Right lobe of liver (tissue), 6 donors: ENCODE measurements at regions not wholly inside any gene's neighbourhood (a gene's known extent, or its start where the extent isn't known, plus 50 kb on each side); places are given as distances from the start of the nearest gene placed in this dataset.
A peak's percentile ranks its signal among the peaks of the same experiment; 100 is the strongest.

Experiments used
- ATAC-seq, 4 donors: fragments of 200-7000 bp; cut with Tn5 transposase; one replicate each; pipeline ENCODE4 v1.9.1; 2020; ENCODE audit warnings: mild to moderate bottlenecking in 4 of 4, moderate library complexity in 4 of 4
- DNase-seq, 3 donors: peaks; one replicate each; pipeline ENCODE4 v3.0.0-alpha.2; 2020
- H3K27ac ChIP-seq, 3 donors: fragments of 200-600 bp; one replicate each; pipeline ENCODE4 v1.8.0; 2022
- H3K27me3 ChIP-seq, 2 donors: fragments of 200-600 bp; one replicate each; pipeline ENCODE4 v1.8.0; 2022
- H3K36me3 ChIP-seq, 4 donors: fragments of 200-600 bp; sonication (generic) in 1 of 4; one replicate each; pipeline versions ENCODE4 v1.5.1 to v1.8.0; 2017 to 2022; ENCODE audit warnings: control low read depth in 1 of 4
- H3K4me1 ChIP-seq, 4 donors: fragments of 200-600 bp; sonication (generic) in 1 of 4; one replicate each; pipeline versions ENCODE4 v1.5.1 to v1.8.0; 2017 to 2022; ENCODE audit warnings: control low read depth in 1 of 4
- H3K4me3 ChIP-seq, 3 donors: fragments of 200-600 bp; one replicate each; pipeline ENCODE4 v1.8.0; 2022
- H3K9me3 ChIP-seq, 4 donors: fragments of 200-600 bp; sonication (generic) in 1 of 4; one replicate each; pipeline versions ENCODE4 v1.5.1 to v1.8.0; 2017 to 2022; ENCODE audit warnings: control low read depth in 1 of 4
- CTCF ChIP-seq, 4 donors: fragments of 200-600 bp in 3 of 4; fragments of 450-650 bp in 1 of 4; IDR thresholded peaks; one replicate each; pipeline versions ENCODE4 v1.5.1 to v1.8.0; 2016 to 2022; ENCODE audit warnings: antibody characterized with exemption in 4 of 4, mild to moderate bottlenecking in 2 of 4
- POLR2A ChIP-seq: fragments of 450-650 bp; IDR thresholded peaks from one replicate; pipeline ENCODE4 v1.6.1; 2017; ENCODE audit warnings: antibody characterized with exemption, mild to moderate bottlenecking
- WGBS: methylation state at CpG from one replicate; pipeline ENCODE4 v1.1.6; 2018; ENCODE audit warnings: low coverage, low lambda C conversion rate; ENCODE audit not compliant: insufficient coverage; ENCODE audit errors: missing lambda C conversion rate; 5-methylcytosine and 5-hydroxymethylcytosine counted together
- intact Hi-C, 2 donors: fragments of 100-400 bp; cut with DNase I; formaldehyde crosslinking; loops; one replicate each; pipeline versions ENCODE4 v1.11.2 to v1.14.1; 2022
- donor health status: DM: no; HTN: yes; CAD: no.
- donor health status: DM: no; HTN: no; CAD: no.
- donor health status: DM: no; HTN: no; CAD: no.
- donor health status: DM: no; HTN: yes; CAD: no.
- donor health status: DM: no; HTN: yes; CAD: no.

- intact Hi-C loops = no loop called here
- ATAC-seq (peak; percentile 36 to 56 (median 44)), DNase-seq (peak in 1 of 3 donors; percentile 25)
- no peak overlapping the region for H3K27ac ChIP-seq
- 60% methylated on average over 1 of the region's 12 CpGs for WGBS
- TF ChIP-seq CTCF (IDR thresholded peaks at IDR 0.05) (no peak), POLR2A (no peak)
- no peak overlapping the region for H3K4me3 ChIP-seq
- H3K4me1 ChIP-seq = no peaks in the 10 kb centered on the region
- no peaks in the 10 kb centered on the region for H3K36me3 ChIP-seq
- no peaks in the 10 kb centered on the region for H3K27me3 ChIP-seq
- H3K9me3 ChIP-seq = no peaks in the 10 kb centered on the region
Observed at GRCh38 chr2:172252154-172252553, 149.5 kb upstream of the DLX2 start.

GRCh38 chr2:172253190-172254052 is 150.7 kb upstream of the DLX2 start:
- no peaks in the 10 kb centered on the region for H3K36me3 ChIP-seq
- WGBS = 43% methylated on average over 4 of the region's 16 CpGs
- no peak overlapping the region for H3K4me3 ChIP-seq
- peak; percentile 63 to 95 (median 76) for ATAC-seq
- intact Hi-C loops = no loop called here
- no peaks in the 10 kb centered on the region for H3K9me3 ChIP-seq
- TF ChIP-seq CTCF (IDR thresholded peaks at IDR 0.05) = no peak
- no peak for TF ChIP-seq POLR2A
- DNase-seq = no peak
- no peak overlapping the region for H3K27ac ChIP-seq
- no peaks in the 10 kb centered on the region for H3K4me1 ChIP-seq
- no peaks in the 10 kb centered on the region for H3K27me3 ChIP-seq

- TF ChIP-seq POLR2A (no peak), CTCF (IDR thresholded peaks at IDR 0.05) (no peak)
- H3K4me3 ChIP-seq = no peak overlapping the region
- no peaks in the 10 kb centered on the region for H3K36me3 ChIP-seq
- H3K27ac ChIP-seq = no peak overlapping the region
- H3K9me3 ChIP-seq = no peaks in the 10 kb centered on the region
- 73% methylated on average over 2 of the region's 2 CpGs for WGBS
- intact Hi-C loops = no loop called here
- H3K27me3 ChIP-seq = no peaks in the 10 kb centered on the region
- ATAC-seq = no peak
- no peak for DNase-seq
- H3K4me1 ChIP-seq = no peaks in the 10 kb centered on the region
Observed at GRCh38 chr2:172256886-172257285, 154.2 kb upstream of the DLX2 start.

GRCh38 chr2:172259827-172260226 is 157.1 kb upstream of the DLX2 start:
- DNase-seq (no peak), ATAC-seq (no peak)
- WGBS = 100% methylated on average over 1 of the region's 4 CpGs
- Histone ChIP-seq H3K4me3 (no peak overlapping the region), H3K9me3 (no peaks in the 10 kb centered on the region), H3K4me1 (no peaks in the 10 kb centered on the region), H3K27me3 (no peaks in the 10 kb centered on the region), H3K36me3 (no peaks in the 10 kb centered on the region), H3K27ac (no peak overlapping the region)
- intact Hi-C loops = no loop called here
- no peak for TF ChIP-seq CTCF (IDR thresholded peaks at IDR 0.05)
- no peak for TF ChIP-seq POLR2A
